ENCODE measurements at regions not wholly inside any gene's neighbourhood (a gene's known extent, or its start where the extent isn't known, plus 50 kb on each side); places are given as distances from the start of the nearest gene placed in this dataset.
"Not testable (repeated sequence)": the region's sequence is repeated elsewhere in the genome, so short reads cannot be mapped to it uniquely, and the experiment has no call there.

- H3K27ac ChIP-seq (ENCODE audit: low read length) = no peak overlapping the region
- H3K9me3 ChIP-seq (ENCODE audit: insufficient read depth, low read depth, low read length) = no peaks in the 10 kb centered on the region
- no peak overlapping the region for H3K4me3 ChIP-seq (ENCODE audit: low read length)
- H3K27me3 ChIP-seq (ENCODE audit: insufficient read depth, low read length) = no peaks in the 10 kb centered on the region
- no peak overlapping the region for H3K9ac ChIP-seq (ENCODE audit: low read depth, low read length)
- no peaks in the 10 kb centered on the region for H3K36me3 ChIP-seq (ENCODE audit: insufficient read depth, low read depth, low read length)
- peaks cover 12% of the 10 kb centered on the region for H3K4me1 ChIP-seq (ENCODE audit: insufficient read depth, low read length)
Observed at GRCh38 chr10:30529373-30529998, 95.5 kb downstream of the MAP3K8 start.

DNA sequence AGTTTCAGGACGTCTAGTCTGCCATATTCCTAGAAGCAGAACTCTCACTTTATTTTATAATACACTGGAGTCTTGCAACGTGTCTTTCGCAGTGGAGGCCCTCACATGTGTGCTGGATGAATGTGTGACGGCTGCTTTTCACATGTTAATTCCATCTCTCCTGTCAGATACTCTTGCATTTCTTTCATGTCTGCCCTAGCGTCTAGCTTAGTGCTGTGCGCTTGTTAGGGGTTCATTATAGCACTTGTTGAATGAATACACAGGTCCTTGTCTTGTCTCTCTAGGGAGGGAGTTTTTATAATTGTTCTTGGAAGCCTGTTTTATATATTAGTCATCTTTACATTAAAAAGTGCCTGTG, 94.4 kb downstream of the MAP3K8 start:
- Histone ChIP-seq H3K4me1 (ENCODE audit: insufficient read depth, low read length) (peaks cover 12% of the 10 kb centered on the region), H3K27me3 (ENCODE audit: insufficient read depth, low read length) (no peaks in the 10 kb centered on the region), H3K36me3 (ENCODE audit: insufficient read depth, low read depth, low read length) (no peaks in the 10 kb centered on the region), H3K9me3 (ENCODE audit: insufficient read depth, low read depth, low read length) (no peaks in the 10 kb centered on the region), H3K27ac (ENCODE audit: low read length) (no peak overlapping the region), H3K9ac (ENCODE audit: low read depth, low read length) (no peak overlapping the region), H3K4me3 (ENCODE audit: low read length) (no peak overlapping the region)

GRCh38 chr10:30527623-30528428, 93.8 kb downstream of the MAP3K8 start:
- Histone ChIP-seq H3K4me3 (ENCODE audit: low read length) (no peak overlapping the region), H3K4me1 (ENCODE audit: insufficient read depth, low read length) (peaks cover 10% of the 10 kb centered on the region), H3K9me3 (ENCODE audit: insufficient read depth, low read depth, low read length) (no peaks in the 10 kb centered on the region), H3K9ac (ENCODE audit: low read depth, low read length) (no peak overlapping the region), H3K36me3 (ENCODE audit: insufficient read depth, low read depth, low read length) (no peaks in the 10 kb centered on the region), H3K27me3 (ENCODE audit: insufficient read depth, low read length) (no peaks in the 10 kb centered on the region), H3K27ac (ENCODE audit: low read length) (no peak overlapping the region)

- not testable (repeated sequence) for H3K36me3 ChIP-seq (ENCODE audit: insufficient read depth, low read depth, low read length); H3K27ac ChIP-seq (ENCODE audit: low read length); H3K4me3 ChIP-seq (ENCODE audit: low read length); H3K9ac ChIP-seq (ENCODE audit: low read depth, low read length); H3K27me3 ChIP-seq (ENCODE audit: insufficient read depth, low read length); H3K4me1 ChIP-seq (ENCODE audit: insufficient read depth, low read length); H3K9me3 ChIP-seq (ENCODE audit: insufficient read depth, low read depth, low read length)
Observed at GRCh38 chr10:30522661-30523078, 88.7 kb downstream of the MAP3K8 start.

GRCh38 chr10:30518907-30519306, 84.9 kb downstream of the MAP3K8 start:
- H3K36me3 ChIP-seq (ENCODE audit: insufficient read depth, low read depth, low read length) = no peaks in the 10 kb centered on the region
- no peak overlapping the region for H3K9ac ChIP-seq (ENCODE audit: low read depth, low read length)
- no peaks in the 10 kb centered on the region for H3K4me1 ChIP-seq (ENCODE audit: insufficient read depth, low read length)
- H3K27me3 ChIP-seq (ENCODE audit: insufficient read depth, low read length) = no peaks in the 10 kb centered on the region
- H3K4me3 ChIP-seq (ENCODE audit: low read length) = no peak overlapping the region
- peaks cover 10% of the 10 kb centered on the region for H3K9me3 ChIP-seq (ENCODE audit: insufficient read depth, low read depth, low read length)
- H3K27ac ChIP-seq (ENCODE audit: low read length) = no peak overlapping the region
